OCI-LY7 (cell line): ENCODE measurements at regions not wholly inside any gene's neighbourhood (a gene's known extent, or its start where the extent isn't known, plus 50 kb on each side); places are given as distances from the start of the nearest gene placed in this dataset.

Experiments
- CTCF ChIP-seq: fragments of 200-600 bp; sonication (generic); conservative IDR thresholded peaks from 2 replicates; pipeline ENCODE4 v1.5.1; 2014; ENCODE audit warnings: mild to moderate bottlenecking, antibody characterized with exemption, low read length, moderate library complexity, mixed read lengths
- EZH2phosphoT487 ChIP-seq: fragments of 200-600 bp; sonication (generic); IDR thresholded peaks from 2 replicates; pipeline ENCODE4 v1.6.1; 2018; ENCODE audit warnings: low read depth, borderline replicate concordance, mild to moderate bottlenecking, mixed run types, antibody characterized with exemption, low read length, moderate library complexity, mixed read lengths

DNA sequence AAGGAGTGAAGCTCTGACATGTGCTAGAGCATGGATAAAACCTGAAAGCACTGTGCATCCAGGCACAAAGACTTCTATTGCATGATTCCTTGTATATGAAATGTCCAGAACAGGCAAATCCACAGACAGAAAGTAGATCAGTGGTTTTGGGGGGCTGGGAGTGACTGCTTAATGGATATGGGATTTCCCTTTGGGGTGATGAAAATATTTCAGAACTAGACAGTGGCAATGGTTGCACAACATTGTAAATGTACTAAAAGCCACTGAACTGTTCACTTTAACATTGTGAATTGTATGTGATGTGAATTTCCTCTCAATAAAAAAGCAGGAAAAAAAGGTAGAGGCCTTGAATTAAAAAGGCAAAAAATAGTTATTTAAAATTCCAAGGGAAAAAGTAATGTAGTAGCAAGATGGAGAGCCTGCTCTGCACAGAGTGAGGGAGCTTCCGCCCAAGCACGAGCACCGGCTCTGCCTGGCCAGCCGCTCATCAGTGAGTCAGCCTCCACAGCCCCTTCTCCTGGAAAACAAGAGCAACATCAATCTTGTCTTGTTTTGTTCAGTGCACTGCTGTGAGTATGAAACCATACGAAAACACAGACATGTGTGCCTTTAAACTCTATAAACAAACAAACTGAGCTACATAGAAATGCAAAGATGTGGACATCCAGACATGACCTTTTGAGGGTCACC lies 74.6 kb upstream of the THBS2 start:
- TF ChIP-seq CTCF (no peak), EZH2phosphoT487 (no peak)
